HG03469 (cell line): ENCODE measurements at regions not wholly inside any gene's neighbourhood (a gene's known extent, or its start where the extent isn't known, plus 50 kb on each side); places are given as distances from the start of the nearest gene placed in this dataset.

Experiments used
- ATAC-seq: cut with Tn5 transposase; IDR thresholded peaks from one replicate; pipeline ENCODE4 v1.9.1; 2021; ENCODE audit warnings: mild to moderate bottlenecking, moderate library complexity, moderate number of reproducible peaks; ENCODE audit not compliant: unreplicated experiment

- ATAC-seq, result no peak
Measured at GRCh38 chr5:148941810-148942209, 115.4 kb downstream of the ADRB2 start.

- no peak for ATAC-seq
Measured at GRCh38 chr5:148949841-148950470, 112.9 kb downstream of the SH3TC2 start.

GRCh38 chr5:148950471-148950863 is 112.4 kb downstream of the SH3TC2 start:
- no peak for ATAC-seq

GRCh38 chr5:148950892-148951291 is 112.0 kb downstream of the SH3TC2 start:
- no peak for ATAC-seq

- ATAC-seq, result no peak
Measured at GRCh38 chr5:148951612-148952011, 111.2 kb downstream of the SH3TC2 start.

- no peak for ATAC-seq
Measured at GRCh38 chr5:148952097-148952867, 110.6 kb downstream of the SH3TC2 start.

- ATAC-seq, result no peak
Measured at GRCh38 chr5:148953711-148954110, 109.2 kb downstream of the SH3TC2 start.
